GM23248 (cell line): ENCODE measurements at regions not wholly inside any gene's neighbourhood (a gene's known extent, or its start where the extent isn't known, plus 50 kb on each side); places are given as distances from the start of the nearest gene placed in this dataset.

Experiments used
- DNase-seq: peaks from one replicate; pipeline ENCODE4 v3.0.0-alpha.2; 2015
- H2AFZ ChIP-seq: fragments of 200-600 bp; sonication (generic); 2 replicates; pipeline ENCODE4 v1.6.1; 2016; ENCODE audit warnings: antibody characterized with exemption
- H3F3A ChIP-seq: fragments of 200-600 bp; sonication (generic); 2 replicates; pipeline ENCODE4 v1.6.1; 2016; ENCODE audit warnings: mild to moderate bottlenecking, antibody characterized with exemption, mixed run types; ENCODE audit not compliant: insufficient read depth
- H3K27ac ChIP-seq: fragments of 200-600 bp; sonication (generic); 2 replicates; pipeline ENCODE4 v1.5.1; 2016; ENCODE audit warnings: mild to moderate bottlenecking
- H3K27me3 ChIP-seq: fragments of 200-600 bp; sonication (generic); replicated peaks from 2 replicates; pipeline ENCODE4 v1.6.1; 2016; ENCODE audit warnings: mild to moderate bottlenecking; ENCODE audit not compliant: insufficient read depth
- H3K36me3 ChIP-seq: fragments of 200-600 bp; sonication (generic); 2 replicates; pipeline ENCODE4 v1.6.1; 2016; ENCODE audit warnings: low read depth, mild to moderate bottlenecking
- H3K4me1 ChIP-seq: fragments of 200-600 bp; sonication (generic); 2 replicates; pipeline ENCODE4 v1.6.1; 2016; ENCODE audit warnings: mild to moderate bottlenecking; ENCODE audit not compliant: insufficient read depth
- H3K4me2 ChIP-seq: fragments of 200-600 bp; sonication (generic); one replicate; pipeline ENCODE4 v1.6.1; 2016; ENCODE audit warnings: mild to moderate bottlenecking; ENCODE audit not compliant: unreplicated experiment
- H3K4me3 ChIP-seq: fragments of 200-600 bp; sonication (generic); 2 replicates; pipeline ENCODE4 v1.5.1; 2016; ENCODE audit warnings: mild to moderate bottlenecking
- H3K79me2 ChIP-seq: fragments of 200-600 bp; sonication (generic); 2 replicates; pipeline ENCODE4 v1.6.1; 2016; ENCODE audit warnings: mild to moderate bottlenecking; ENCODE audit not compliant: insufficient read depth
- H3K9ac ChIP-seq: fragments of 200-600 bp; sonication (generic); 2 replicates; pipeline ENCODE4 v1.6.1; 2016; ENCODE audit warnings: mild to moderate bottlenecking
- H3K9me2 ChIP-seq: fragments of 200-600 bp; sonication (generic); 2 replicates; pipeline ENCODE4 v1.6.1; 2016; ENCODE audit warnings: mixed run types, mild to moderate bottlenecking, moderate library complexity; ENCODE audit not compliant: insufficient read depth
- H3K9me3 ChIP-seq: fragments of 200-600 bp; sonication (generic); one replicate; pipeline ENCODE4 v1.6.1; 2017; ENCODE audit warnings: low read depth
- H4K20me1 ChIP-seq: fragments of 200-600 bp; sonication (generic); 2 replicates; pipeline ENCODE4 v1.6.0; 2016; ENCODE audit not compliant: insufficient read depth
- EZH2 ChIP-seq: fragments of 200-600 bp; sonication (generic); IDR thresholded peaks from 2 replicates; pipeline ENCODE4 v1.6.1; 2018; ENCODE audit warnings: antibody characterized with exemption, mild to moderate bottlenecking; ENCODE audit not compliant: insufficient read depth, poor library complexity, severe bottlenecking
- EZH2phosphoT487 ChIP-seq: fragments of 200-600 bp; sonication (generic); IDR thresholded peaks from 2 replicates; pipeline ENCODE4 v1.6.1; 2018; ENCODE audit warnings: antibody characterized with exemption, moderate library complexity, mild to moderate bottlenecking, low read depth; ENCODE audit not compliant: insufficient read depth
- WGBS, 2 experiments: methylation state at CpG; one replicate each; pipeline ENCODE4 v1.1.6; 2015 to 2017; ENCODE audit warnings: low lambda C conversion rate in 2 of 2, low coverage in 1 of 2; ENCODE audit errors: missing lambda C conversion rate in 2 of 2; 5-methylcytosine and 5-hydroxymethylcytosine counted together
- in situ Hi-C: fragments of 300-500 bp; cut with MboI; formaldehyde crosslinking; loops from 2 replicates; pipeline ENCODE4 v1.15.0; 2020

GRCh38 chr3:106251160-106251892 lies 382.5 kb upstream of the CBLB start:
- Histone ChIP-seq H3K9me3 (no peaks in the 10 kb centered on the region), H3K9ac (no peak overlapping the region), H2AFZ (no peak overlapping the region), H4K20me1 (no peaks in the 10 kb centered on the region), H3K4me3 (no peak overlapping the region), H3K4me2 (no peak overlapping the region), H3K27ac (no peak overlapping the region), H3K36me3 (no peaks in the 10 kb centered on the region), H3F3A (no peaks in the 10 kb centered on the region), H3K9me2 (no peaks in the 10 kb centered on the region), H3K4me1 (peaks cover 15% of the 10 kb centered on the region), H3K27me3 (no peaks in the 10 kb centered on the region), H3K79me2 (no peaks in the 10 kb centered on the region)
- DNase-seq: no peak
- 92 to 95% methylated on average over 2 of the region's 2 CpGs for WGBS, 2 experiments
- in situ Hi-C loops: no loop called here
- TF ChIP-seq EZH2phosphoT487 (no peak), EZH2 (no peak)

- Histone ChIP-seq H3K27ac (no peak overlapping the region), H3K27me3 (no peaks in the 10 kb centered on the region), H3K36me3 (no peaks in the 10 kb centered on the region), H3K9me3 (no peaks in the 10 kb centered on the region), H3K9ac (no peak overlapping the region), H2AFZ (no peak overlapping the region), H3K4me2 (no peak overlapping the region), H3K4me1 (no peaks in the 10 kb centered on the region), H3F3A (no peaks in the 10 kb centered on the region), H3K4me3 (no peak overlapping the region), H3K79me2 (no peaks in the 10 kb centered on the region), H4K20me1 (no peaks in the 10 kb centered on the region), H3K9me2 (no peaks in the 10 kb centered on the region)
- in situ Hi-C loops: no loop called here
- TF ChIP-seq EZH2 (no peak), EZH2phosphoT487 (no peak)
- WGBS, 2 experiments: 95 to 97% methylated on average over 6 of the region's 6 CpGs
- DNase-seq: no peak
Measured at GRCh38 chr3:106255870-106256248, 387.0 kb upstream of the CBLB start.

- Histone ChIP-seq H3F3A (peaks cover 2% of the 10 kb centered on the region), H3K4me2 (no peak overlapping the region), H3K27me3 (no peaks in the 10 kb centered on the region), H3K9me2 (no peaks in the 10 kb centered on the region), H3K79me2 (no peaks in the 10 kb centered on the region), H4K20me1 (no peaks in the 10 kb centered on the region), H2AFZ (no peak overlapping the region), H3K9ac (no peak overlapping the region), H3K9me3 (no peaks in the 10 kb centered on the region), H3K27ac (no peak overlapping the region), H3K4me1 (peaks cover 2% of the 10 kb centered on the region), H3K36me3 (no peaks in the 10 kb centered on the region), H3K4me3 (no peak overlapping the region)
- TF ChIP-seq EZH2phosphoT487: no peak
- no peak for TF ChIP-seq EZH2
- WGBS, 2 experiments: 70 to 71% methylated on average over 11 of the region's 11 CpGs
- in situ Hi-C loops: no loop called here
- DNase-seq: no peak
Measured at GRCh38 chr3:106256249-106256957, 387.6 kb upstream of the CBLB start.

GRCh38 chr3:106257172-106257571 lies 388.4 kb upstream of the CBLB start:
- Histone ChIP-seq H3K9me2 (no peaks in the 10 kb centered on the region), H4K20me1 (no peaks in the 10 kb centered on the region), H3K27ac (no peak overlapping the region), H3K4me2 (no peak overlapping the region), H3K27me3 (no peaks in the 10 kb centered on the region), H3K4me3 (no peak overlapping the region), H3K4me1 (peaks cover 9% of the 10 kb centered on the region), H3K36me3 (no peaks in the 10 kb centered on the region), H3K9me3 (no peaks in the 10 kb centered on the region), H2AFZ (no peak overlapping the region), H3F3A (peaks cover 10% of the 10 kb centered on the region), H3K79me2 (no peaks in the 10 kb centered on the region), H3K9ac (no peak overlapping the region)
- TF ChIP-seq EZH2phosphoT487 (no peak), EZH2 (no peak)
- in situ Hi-C loops: no loop called here
- DNase-seq: no peak
- 93 to 94% methylated on average over 3 of the region's 3 CpGs for WGBS, 2 experiments
